LNCAP (cell line): ENCODE measurements at regions not wholly inside any gene's neighbourhood (a gene's known extent, or its start where the extent isn't known, plus 50 kb on each side); places are given as distances from the start of the nearest gene placed in this dataset.

Source experiments
- CTCF ChIP-seq: fragments of 450-650 bp; IDR thresholded peaks from 2 replicates; pipeline ENCODE4 v1.5.1; 2017; ENCODE audit warnings: mild to moderate bottlenecking

DNA sequence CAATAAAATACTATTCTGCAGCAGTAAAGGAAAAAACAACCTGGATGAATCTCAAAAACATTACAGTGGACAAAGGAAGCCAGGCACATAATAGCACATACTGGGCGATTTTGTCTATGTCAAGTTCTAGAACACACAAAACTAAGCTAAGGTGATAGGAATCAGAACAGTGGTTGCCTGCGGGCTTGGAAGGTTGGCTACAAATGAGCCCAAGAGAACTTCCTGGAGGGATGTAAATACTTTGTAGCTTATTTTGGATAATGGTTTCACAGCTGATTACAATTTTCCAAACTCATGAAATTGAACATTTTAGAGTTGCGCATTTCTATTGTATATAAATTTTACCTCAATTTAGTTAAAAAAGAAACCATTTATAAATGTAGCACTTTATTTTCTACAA lies 67.6 kb upstream of the CES5A start:
- no peak for TF ChIP-seq CTCF

GRCh38 chr16:55941552-55941951 lies 66.4 kb upstream of the CES5A start:
- no peak for TF ChIP-seq CTCF

DNA sequence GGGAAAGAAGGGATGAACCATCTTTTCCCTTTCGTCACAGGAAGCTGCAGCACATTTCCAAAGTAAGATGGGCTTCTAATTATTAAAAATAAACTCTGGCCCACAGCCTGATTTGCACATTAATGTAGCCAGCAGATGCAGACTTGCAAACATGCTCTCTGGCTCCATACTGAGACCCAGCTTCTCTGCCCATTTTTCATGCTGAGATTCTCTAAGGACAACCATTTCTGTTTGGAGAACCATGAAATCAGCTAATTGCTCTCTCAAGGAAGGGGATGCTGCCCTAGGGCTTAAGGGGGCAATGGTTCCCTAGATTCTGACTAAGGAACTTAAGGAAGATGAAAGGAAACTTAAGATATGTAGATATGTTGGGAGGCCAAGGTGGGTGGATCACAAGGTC lies 63.0 kb upstream of the CES5A start:
- no peak for TF ChIP-seq CTCF

DNA sequence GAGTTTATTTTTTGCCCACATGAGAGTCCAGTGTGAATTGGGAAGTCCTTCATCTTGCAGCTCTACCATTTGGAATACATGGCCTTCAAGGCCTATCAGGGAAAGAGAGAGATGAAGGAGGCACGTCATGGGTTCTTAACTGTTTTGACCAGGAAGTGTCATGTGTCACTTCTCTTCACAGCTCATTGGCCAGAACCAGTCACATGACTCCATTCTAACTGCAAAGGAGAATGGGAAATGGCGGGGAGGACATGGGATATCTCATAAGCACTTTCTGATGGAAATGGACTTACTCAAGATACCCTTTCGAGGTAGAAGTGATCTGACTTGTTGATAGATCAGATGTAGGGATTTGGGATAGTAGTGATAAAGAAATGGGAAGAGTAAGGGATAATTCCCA lies 57.9 kb upstream of the CES5A start:
- no peak for TF ChIP-seq CTCF

DNA sequence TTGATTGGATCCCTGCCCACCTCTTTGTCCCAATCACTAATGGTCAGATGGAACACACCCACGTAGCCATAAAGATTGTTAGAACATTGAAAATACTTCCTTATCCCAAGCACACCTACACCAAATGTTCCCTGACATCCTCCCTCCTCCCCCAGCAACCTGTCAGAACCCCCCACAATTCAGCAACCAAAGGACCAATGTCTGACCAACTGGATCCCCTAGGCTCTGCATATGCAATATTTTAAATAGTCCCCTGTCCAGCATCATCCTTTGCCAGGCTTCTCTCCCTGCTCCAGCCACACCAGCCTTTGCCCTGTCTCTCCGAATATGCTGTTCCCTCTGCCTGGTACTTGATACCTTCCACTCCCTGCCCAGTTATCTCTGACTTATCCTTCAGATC lies 54.9 kb upstream of the CES5A start:
- TF ChIP-seq CTCF: no peak

GRCh38 chr16:55929181-55929580 lies 54.0 kb upstream of the CES5A start:
- TF ChIP-seq CTCF: no peak

DNA sequence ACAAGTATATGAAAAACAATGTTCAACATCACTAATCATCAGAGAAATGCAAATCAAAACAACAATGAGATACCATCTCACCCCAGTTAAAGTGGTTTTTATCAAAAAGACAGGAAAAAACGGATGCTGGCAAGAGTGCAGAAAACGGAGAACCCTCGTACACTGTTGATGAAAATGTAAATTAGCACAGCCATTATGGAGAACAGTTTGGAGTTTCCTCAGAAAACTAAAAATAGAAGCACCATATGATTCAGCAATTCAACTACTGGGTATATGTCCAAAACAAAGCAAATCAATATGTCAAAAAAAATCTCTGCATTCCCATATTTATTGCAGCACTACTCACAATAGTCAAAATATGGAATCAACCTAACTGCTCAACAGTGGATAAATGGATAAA lies 50.1 kb upstream of the CES5A start:
- TF ChIP-seq CTCF: no peak
